BE2C (cell line): ENCODE measurements at regions not wholly inside any gene's neighbourhood (a gene's known extent, or its start where the extent isn't known, plus 50 kb on each side); places are given as distances from the start of the nearest gene placed in this dataset.

Experiments
- DNase-seq: peaks from one replicate; pipeline ENCODE4 v3.0.0-alpha.2; 2020
- H3K27me3 ChIP-seq: fragments of 250-450 bp; sonication (Bioruptor Pico); 2 replicates; pipeline ENCODE4 v1.5.1; 2020; ENCODE audit warnings: mild to moderate bottlenecking
- H3K36me3 ChIP-seq: fragments of 250-450 bp; sonication (Bioruptor Pico); 2 replicates; pipeline ENCODE4 v1.5.1; 2020; ENCODE audit warnings: mild to moderate bottlenecking
- H3K4me1 ChIP-seq: fragments of 250-450 bp; sonication (Bioruptor Pico); 2 replicates; pipeline ENCODE4 v1.5.1; 2020
- H3K4me3 ChIP-seq: 2 replicates; pipeline ENCODE4 v1.5.1; 2011; ENCODE audit warnings: low read depth, low read length
- H3K9me3 ChIP-seq: fragments of 250-450 bp; sonication (Bioruptor Pico); 2 replicates; pipeline ENCODE4 v1.5.1; 2020
- CTCF ChIP-seq: IDR thresholded peaks from 2 replicates; pipeline ENCODE4 v1.5.1; 2012; ENCODE audit warnings: mild to moderate bottlenecking, low read depth, low read length

- H3K9me3 ChIP-seq: no peaks in the 10 kb centered on the region
- no peak for TF ChIP-seq CTCF
- no peaks in the 10 kb centered on the region for H3K4me1 ChIP-seq
- H3K4me3 ChIP-seq: no peak overlapping the region
- no peak for DNase-seq
- H3K36me3 ChIP-seq: no peaks in the 10 kb centered on the region
- no peaks in the 10 kb centered on the region for H3K27me3 ChIP-seq
Measured at GRCh38 chr19:31013384-31014020, 335.7 kb downstream of the TSHZ3 start.

- TF ChIP-seq CTCF: no peak
- Histone ChIP-seq H3K36me3 (no peaks in the 10 kb centered on the region), H3K27me3 (no peaks in the 10 kb centered on the region), H3K9me3 (no peaks in the 10 kb centered on the region), H3K4me3 (no peak overlapping the region), H3K4me1 (no peaks in the 10 kb centered on the region)
- no peak for DNase-seq
Measured at GRCh38 chr19:31002518-31003244, 346.6 kb downstream of the TSHZ3 start.

DNA sequence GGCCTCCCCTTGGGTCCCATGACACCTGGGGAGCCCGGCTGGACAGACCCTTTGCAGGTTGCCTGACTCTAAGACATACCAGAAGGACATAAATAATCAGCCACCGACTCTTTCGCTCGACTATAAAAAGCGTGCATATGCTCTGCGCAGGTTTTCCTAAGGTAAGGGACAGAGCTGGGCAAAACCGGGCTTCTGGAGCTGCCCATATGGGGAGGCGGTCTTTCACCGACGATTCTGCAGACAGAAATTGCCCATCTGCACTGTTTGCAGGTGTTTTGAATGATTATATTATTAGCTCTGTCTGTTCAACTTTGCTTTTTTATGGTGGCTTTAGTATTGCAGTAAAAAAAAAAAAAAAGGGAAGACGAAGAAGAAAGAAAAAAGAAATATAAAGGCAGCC is 347.2 kb downstream of the TSHZ3 start:
- H3K36me3 ChIP-seq: no peaks in the 10 kb centered on the region
- no peaks in the 10 kb centered on the region for H3K9me3 ChIP-seq
- H3K4me1 ChIP-seq: no peaks in the 10 kb centered on the region
- TF ChIP-seq CTCF: no peak
- H3K27me3 ChIP-seq: no peaks in the 10 kb centered on the region
- H3K4me3 ChIP-seq: no peak overlapping the region
- no peak for DNase-seq

DNA sequence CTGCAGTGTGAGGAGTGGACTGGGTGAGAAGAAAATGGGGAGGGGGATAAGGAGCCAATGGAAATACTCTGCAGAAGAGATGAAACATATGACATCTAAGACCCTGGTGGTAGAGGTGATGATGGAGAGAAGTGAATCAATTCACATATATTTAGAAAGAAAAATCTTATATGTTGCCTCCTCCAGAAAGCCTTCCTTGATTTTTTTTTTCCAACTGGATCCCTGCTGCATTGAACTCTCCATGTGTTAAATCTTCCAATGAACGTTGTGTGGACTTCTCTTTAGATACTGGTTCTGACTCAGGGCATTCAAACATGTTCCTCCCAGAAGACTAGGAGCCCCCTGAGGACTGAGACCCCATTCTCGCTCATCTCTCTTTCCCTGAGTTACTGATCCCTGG is 348.3 kb downstream of the TSHZ3 start:
- H3K9me3 ChIP-seq: no peaks in the 10 kb centered on the region
- no peaks in the 10 kb centered on the region for H3K36me3 ChIP-seq
- no peak overlapping the region for H3K4me3 ChIP-seq
- no peak for TF ChIP-seq CTCF
- H3K4me1 ChIP-seq: no peaks in the 10 kb centered on the region
- H3K27me3 ChIP-seq: no peaks in the 10 kb centered on the region
- DNase-seq: no peak

DNA sequence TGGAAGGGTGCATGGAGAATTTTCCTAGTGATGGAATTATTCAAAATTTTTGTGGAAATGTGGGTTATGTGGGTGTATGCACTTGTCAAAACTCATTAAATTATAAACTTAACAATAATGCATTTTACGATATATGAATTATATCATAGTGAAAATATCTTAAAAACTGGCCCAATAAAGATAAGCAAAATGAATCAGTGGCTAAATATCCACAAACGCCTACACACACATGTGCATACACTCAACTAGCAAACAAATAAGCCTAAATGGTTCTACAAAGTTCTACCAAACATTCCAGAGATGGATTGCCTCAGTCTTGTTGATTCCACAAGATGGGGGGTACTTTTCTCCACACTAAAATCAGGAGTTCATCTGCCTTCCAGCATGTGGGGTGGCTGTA is 349.5 kb downstream of the TSHZ3 start:
- no peak overlapping the region for H3K4me3 ChIP-seq
- no peaks in the 10 kb centered on the region for H3K36me3 ChIP-seq
- TF ChIP-seq CTCF: no peak
- no peaks in the 10 kb centered on the region for H3K9me3 ChIP-seq
- H3K4me1 ChIP-seq: no peaks in the 10 kb centered on the region
- no peak for DNase-seq
- H3K27me3 ChIP-seq: no peaks in the 10 kb centered on the region

DNA sequence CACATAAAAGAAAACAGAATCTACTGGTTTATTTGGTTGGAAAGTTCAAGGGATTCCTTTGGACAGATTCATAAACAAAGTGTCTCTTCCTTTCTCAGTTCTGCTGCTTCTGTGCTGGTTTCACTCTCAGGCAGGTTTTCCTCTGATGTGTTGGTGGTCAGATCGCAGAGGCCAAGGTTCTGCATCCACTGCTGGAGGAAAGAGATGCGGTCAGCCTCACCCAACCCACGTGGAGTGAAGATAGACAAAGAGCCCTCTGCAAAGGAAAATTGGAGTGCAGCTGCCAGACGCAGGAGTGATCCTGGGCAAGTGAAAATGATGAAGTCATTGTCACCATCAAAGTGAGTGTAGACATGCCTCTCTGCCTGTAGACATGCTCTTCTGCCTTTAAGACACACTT is 352.0 kb downstream of the TSHZ3 start:
- Histone ChIP-seq H3K9me3 (no peaks in the 10 kb centered on the region), H3K36me3 (no peaks in the 10 kb centered on the region), H3K27me3 (no peaks in the 10 kb centered on the region), H3K4me3 (no peak overlapping the region), H3K4me1 (no peaks in the 10 kb centered on the region)
- no peak for DNase-seq
- no peak for TF ChIP-seq CTCF
